Ureter (tissue), 1 donor: ENCODE measurements at regions not wholly inside any gene's neighbourhood (a gene's known extent, or its start where the extent isn't known, plus 50 kb on each side); places are given as distances from the start of the nearest gene placed in this dataset.
"Not testable (repeated sequence)": the region's sequence is repeated elsewhere in the genome, so short reads cannot be mapped to it uniquely, and the experiment has no call there.

Experiments used
- DNase-seq: peaks from one replicate; pipeline ENCODE4 v3.0.0-alpha.2; 2020; ENCODE audit warnings: low spot score
- donor health status: DM: yes; HTN: yes; CAD: no.

DNA sequence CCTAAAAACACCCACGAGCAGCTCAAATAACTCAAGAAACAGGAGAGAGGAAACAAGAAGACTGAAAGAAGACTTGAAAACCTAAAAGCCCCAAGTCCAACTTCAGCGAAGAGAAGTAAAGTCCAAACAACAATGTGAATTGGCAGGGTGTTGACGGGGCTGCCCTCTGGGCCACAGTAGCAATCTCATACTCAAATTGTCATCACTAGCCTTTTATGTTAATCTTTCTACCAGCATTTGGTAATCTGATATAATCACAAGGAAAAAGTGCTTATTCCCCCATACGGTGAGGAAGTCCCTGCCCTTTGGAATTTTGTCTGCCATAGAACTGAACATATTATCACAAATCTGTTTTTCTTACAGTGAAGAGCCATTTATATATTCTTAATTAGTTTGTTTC, 51.5 kb upstream of the IFNE start:
- DNase-seq: no peak

GRCh38 chr9:21535396-21535795, 53.3 kb upstream of the IFNE start:
- no peak for DNase-seq

- no peak for DNase-seq
These were observed 60.7 kb upstream of the IFNE start for GRCh38 chr9:21542787-21543186.

DNA sequence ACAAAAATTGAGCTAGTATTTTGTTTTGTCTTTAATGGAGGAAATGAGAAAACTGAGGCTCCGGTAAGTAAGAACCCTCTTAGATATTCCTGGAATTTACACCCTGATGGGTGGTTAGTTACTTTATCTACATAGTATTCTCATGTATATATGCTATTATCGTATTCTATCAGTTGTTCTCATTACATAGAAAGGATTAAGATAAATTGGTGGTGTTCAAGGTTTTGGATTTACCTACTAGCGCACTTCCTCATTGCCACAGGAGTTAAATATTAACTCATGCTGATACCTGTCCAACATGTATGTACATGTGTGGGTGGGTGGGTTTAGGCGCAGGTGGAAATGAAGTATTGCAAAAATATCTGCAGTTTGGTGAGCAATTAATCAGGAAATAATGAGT, 61.1 kb upstream of the IFNE start:
- no peak for DNase-seq

GRCh38 chr9:21543816-21544215, 61.7 kb upstream of the IFNE start:
- DNase-seq: not testable (repeated sequence)

- no peak for DNase-seq
These were observed 64.8 kb upstream of the IFNE start for GRCh38 chr9:21546949-21547348.

DNA sequence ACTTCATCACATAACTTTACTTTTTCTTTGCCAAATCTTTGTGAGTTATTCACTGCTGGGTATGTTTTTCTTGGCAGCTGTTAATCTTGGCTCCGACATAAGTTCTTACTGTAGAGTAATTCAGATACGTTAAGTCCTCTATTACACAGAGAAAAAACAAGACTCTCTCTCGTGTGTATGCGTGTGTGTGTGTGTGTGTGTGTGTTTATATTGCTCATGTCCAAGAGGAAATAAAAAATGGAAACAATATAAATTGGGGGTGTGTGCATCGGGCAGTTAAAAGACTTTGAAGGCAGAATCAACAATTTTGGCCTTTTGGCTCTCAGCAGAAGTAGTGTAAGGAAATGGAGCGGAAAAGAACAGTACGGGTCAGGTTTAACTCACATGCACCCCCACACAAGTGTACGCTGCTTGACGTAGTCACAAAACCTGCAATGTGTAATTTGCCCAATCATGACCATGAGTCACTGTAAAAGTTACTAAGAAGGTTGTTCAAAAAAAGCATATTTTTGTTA, 67.2 kb upstream of the IFNE start:
- no peak for DNase-seq

DNA sequence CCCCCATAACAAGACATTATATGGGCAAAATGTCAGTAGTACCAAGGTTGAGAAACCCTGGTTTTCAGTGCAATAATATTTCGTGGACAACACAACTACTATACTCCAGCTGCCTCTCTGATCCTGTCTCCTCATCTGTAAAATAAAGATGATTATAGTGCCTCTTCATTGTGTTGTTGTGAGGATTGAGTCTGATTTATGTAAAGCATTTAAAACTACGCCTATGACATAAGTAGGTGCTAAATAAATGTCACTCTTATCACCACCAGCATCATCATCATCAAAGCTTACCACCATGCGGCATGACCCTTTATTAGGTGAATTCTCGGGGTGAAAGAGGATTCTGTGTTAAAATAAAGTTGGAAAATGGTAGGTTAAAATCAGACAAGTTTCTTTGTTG, 67.8 kb upstream of the IFNE start:
- DNase-seq: no peak

DNA sequence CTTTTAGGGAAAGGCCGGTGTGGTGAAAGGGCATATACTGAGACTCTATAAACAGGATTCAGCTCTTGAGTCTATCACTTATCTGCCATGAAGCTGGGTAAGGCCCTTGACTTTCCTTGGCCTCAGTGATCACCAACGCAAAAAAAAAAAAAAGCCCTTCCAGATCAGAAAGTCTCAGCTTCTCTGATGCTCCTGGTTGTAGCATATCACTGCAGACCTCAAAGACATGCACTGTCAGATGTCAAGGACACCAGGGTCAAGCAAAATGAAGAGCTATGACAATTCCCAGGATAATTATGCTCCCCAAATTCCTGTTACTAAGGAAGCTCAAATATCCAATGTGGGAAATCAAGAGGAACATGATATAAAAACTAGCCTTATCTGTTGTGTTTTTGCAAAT, 68.3 kb upstream of the IFNE start:
- DNase-seq: no peak

DNA sequence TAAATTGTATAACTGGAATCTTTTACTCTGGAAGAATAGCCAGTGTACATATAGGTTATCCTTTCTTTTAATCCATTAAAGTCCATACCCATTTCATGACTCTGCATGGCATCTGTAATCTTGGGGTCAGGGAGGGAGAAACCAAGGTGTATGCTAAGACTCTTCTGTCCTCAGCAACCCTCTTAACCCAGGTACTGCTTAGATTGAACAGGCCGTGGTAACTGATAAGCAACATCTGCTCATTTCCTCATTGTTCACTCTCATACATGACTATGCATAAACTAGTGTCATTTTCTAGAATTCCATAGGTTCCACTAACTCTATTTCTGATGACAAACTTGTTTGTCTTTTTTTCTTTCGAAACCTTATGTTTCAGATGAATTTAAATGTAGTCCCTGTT, 69.3 kb upstream of the IFNE start:
- no peak for DNase-seq

DNA sequence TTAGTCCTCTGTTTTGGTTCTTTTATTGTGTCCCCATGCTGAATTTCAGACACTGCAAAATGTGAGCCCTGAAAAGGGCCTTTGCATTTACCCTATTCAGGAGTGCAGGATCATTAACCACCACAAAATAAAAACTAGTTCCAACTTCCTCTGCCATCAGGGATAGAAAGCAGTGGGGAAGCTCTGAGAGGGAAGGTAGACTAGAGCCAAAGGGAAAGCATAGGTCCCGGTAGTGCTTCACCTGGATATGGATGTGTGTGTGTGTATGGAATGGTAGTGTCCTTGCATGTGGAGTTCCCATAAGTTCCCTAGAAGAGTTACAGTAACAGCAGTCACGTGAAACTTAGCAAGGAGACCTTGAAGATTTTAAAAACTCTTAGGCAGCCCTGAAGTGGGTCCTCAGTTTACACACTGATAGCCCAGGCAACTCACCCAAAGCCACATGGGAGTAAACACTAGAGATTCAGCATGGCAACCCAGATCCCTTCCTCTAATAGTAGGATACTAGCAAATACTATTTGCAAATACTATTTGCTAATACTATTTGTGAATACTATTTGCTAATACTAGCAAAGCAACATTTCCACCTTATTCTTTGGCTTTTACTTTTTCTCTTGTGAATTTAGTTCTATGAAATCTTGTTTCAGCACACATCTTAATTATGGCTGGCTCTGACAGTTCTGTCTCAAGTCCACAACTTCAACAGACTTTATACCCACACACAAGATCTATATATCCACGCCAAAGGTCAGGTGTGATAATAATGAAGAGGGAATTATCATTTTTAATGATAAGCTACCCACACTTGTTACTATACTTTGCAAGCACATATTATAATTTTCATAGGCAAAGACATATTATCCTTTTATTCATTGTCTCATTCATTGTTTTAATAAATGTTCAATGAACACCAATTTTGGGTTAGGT, 70.4 kb upstream of the IFNE start:
- DNase-seq: no peak

DNA sequence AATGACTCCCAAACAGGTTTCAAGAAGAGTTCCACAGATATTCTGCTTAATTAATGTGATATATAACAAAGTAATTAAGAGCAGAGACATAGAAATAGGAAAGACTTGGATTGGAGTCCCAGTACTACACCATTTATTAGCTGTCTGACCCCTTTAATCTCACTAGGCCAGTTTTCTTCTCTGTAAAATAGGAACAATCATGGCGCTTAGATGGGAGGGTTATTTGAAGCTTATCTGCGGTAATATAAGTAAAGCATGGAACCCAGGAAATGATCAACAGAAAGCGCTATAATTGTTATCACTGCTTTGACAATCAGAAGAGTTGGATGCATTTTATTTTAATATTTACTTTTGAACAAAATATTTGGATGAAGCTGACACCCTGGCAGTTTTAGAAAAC, 71.3 kb upstream of the IFNE start:
- no peak for DNase-seq

- DNase-seq: no peak
These were observed 72.7 kb upstream of the IFNE start for GRCh38 chr9:21554813-21555212.

- no peak for DNase-seq
These were observed 73.8 kb upstream of the IFNE start for GRCh38 chr9:21555911-21556310.

DNA sequence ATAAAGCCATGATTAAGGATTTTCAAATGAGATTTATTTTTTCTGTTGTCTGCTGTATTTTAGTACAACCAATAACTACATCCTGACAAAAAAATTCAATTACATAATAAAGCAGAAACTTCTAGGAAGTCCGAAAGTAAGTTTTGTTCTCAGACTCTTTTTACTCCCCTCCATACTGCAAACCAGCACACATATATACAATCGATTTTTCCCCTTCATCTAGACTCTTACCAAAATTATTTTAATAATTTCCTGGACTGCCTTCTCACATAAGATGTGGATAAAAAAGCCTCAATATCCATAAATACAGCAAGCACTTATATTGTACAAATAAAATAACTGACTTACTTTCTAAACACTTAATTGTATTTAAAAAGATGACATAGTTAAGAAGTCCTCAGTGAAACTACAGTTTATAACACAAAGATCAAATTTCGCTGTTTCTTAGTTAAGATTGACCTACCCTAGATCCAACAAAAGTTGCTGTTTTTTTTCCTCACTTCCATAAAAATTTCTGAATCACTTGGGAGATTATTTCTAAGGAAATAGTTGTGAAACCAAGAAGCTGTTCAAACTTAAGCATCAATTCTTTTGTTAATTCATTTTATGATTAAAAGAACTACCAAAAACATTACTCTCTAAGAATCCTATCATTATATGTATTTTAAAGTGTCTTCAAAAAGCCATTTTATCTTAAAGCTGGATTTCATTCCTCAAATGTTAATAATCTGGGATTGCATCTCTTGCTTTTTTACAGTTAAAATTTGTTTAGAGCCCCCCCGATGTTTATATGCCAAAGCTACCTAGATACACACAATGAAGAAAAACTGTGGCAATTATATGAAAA, 74.7 kb upstream of the IFNE start:
- DNase-seq: no peak

GRCh38 chr9:21557428-21557768, 75.3 kb upstream of the IFNE start:
- no peak for DNase-seq

DNA sequence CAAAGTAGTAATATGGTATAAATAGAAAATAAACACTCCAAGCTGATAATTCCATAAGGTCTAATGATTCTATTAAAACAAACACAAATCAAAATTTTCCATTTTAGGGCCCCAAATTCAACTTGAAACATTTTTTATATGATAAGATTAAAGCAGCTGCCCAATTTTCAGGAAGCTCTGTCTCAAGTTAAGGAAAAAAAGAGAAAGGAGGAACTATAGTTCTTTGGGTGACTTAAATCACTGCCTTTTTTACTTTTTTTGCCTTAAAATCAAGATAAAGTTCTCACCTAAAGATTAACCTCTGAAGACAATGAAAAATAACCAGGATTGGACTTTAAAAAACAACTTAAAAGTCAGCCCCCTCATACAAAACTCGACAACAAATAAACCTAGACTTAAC, 76.0 kb upstream of the IFNE start:
- no peak for DNase-seq

DNA sequence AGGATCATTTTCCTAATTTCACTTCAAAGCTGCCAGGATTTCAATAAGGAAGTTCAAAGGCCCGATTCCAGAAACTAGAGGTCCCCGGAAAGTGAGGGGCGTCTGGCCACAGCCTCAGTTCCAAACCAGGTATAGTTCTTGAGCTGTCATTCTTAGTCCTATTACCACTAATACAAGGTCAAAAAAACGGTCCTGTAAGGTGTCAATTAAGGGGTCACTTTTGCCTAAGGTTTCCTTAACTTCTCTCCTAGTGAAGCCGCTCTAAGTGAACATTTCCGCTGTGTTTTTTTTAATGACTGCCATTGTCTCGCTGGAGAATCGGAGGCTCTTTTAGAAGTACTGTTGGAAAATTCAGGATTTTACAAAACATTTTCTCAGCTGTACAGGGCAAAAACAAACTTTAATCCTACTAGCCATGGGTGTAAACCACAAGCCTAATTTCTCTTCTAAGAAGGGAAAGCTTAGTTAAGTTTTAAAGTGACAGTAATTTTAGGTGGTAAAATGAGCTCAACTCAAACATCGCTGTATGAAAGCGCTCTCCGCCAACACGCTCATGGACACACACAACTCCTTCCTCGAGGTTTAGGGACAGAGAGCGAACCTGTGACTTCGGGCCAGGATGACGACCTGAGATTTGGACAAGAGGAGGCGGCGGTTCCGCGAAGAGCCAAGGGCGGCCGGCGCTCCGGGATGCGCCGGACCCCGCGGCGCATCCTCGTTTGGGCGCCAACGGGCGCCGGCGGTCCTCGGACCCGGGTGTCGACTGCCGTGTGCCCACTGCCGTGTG, 76.7 kb upstream of the IFNE start:
- DNase-seq: no peak

DNA sequence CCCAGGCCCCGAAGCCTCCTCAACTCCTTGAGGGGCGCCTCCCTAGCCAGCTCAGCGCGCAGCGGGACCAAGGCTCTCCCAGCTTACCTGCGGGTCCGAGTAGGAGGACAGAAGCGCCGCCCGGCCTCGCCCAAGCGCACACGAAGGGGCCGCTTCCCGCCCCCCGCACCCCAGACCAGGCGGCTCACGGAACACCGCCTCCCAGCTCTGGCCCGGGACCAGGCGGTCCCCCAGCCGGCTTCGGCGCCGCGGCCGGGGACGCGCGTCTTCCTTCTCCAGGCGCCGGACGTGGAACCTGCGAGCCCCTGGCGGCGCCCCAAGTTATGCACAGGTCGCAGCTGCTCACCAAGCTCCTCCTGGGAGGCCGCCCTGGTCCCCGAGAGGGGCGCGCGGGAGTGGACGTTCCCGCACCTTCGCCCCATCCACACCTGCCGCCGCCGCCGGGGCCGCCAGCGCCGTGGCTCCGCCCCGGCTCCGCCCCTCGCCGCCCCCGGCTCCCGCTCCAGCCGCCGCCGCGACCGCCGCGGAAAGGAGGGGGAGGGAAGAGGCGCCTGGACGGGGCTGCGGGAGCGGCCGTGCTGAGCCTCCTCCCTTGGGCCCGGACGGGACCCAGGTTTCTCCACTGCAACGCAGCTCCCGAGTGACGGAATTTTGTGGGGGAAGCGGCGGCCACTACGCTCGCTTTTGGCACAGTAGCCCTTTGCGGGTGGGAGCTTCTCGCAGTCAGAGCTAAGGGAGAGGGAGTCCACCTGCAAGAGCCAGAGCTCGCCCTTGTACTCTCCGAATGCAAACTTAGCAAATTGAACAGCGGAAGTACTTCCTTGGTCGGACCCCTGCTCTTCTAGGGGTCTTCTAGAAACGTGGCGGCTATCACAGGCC, 77.5 kb upstream of the IFNE start:
- peak; percentile 66 for DNase-seq

- no peak for DNase-seq
These were observed 78.2 kb upstream of the IFNE start for GRCh38 chr9:21560281-21560745.

- no peak for DNase-seq
These were observed 79.4 kb upstream of the IFNE start for GRCh38 chr9:21561502-21561901.
